ENCODE measurements at regions not wholly inside any gene's neighbourhood (a gene's known extent, or its start where the extent isn't known, plus 50 kb on each side); places are given as distances from the start of the nearest gene placed in this dataset.

DNA sequence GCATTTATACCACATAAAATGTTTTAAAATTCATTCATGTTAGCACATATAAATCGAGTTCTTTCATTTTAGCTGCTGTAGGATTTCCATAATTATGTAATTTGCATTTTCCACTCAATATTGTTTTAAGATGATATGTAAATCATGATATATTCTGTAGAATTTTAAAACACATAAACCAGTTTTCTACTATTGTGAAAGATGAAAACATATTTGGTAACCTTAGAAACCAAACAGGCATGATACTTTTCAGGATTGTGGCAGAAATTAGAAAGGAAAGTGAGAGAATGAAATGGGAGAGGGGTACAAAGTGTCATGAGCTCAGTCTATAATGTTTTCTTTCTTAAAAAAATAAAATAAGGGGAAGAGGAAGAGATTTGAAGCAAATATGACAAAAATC, 269.3 kb downstream of the PPP1R3A start (continued):
- TF ChIP-seq SMAD3 (CRISPR knock-in tag; IDR thresholded peaks at IDR 0.05; ENCODE audit: borderline replicate concordance) = no peak

GRCh38 chr7:113639221-113639620, 279.6 kb downstream of the PPP1R3A start:
- DNase-seq (ENCODE audit: low spot score) = no peak
- TF ChIP-seq ZNF396 (CRISPR knock-in tag; IDR thresholded peaks at IDR 0.05; ENCODE audit: borderline replicate concordance) = no peak
- no peak for TF ChIP-seq RELA (CRISPR knock-in tag; IDR thresholded peaks at IDR 0.05; ENCODE audit: borderline replicate concordance)
- no peak for TF ChIP-seq RORB (CRISPR knock-in tag; IDR thresholded peaks at IDR 0.05)
- no peak for TF ChIP-seq AR (CRISPR knock-in tag; IDR thresholded peaks at IDR 0.05)
- TF ChIP-seq CDX4 (CRISPR knock-in tag; IDR thresholded peaks at IDR 0.05; ENCODE audit: borderline replicate concordance) = no peak
- no peak for TF ChIP-seq OVOL2 (CRISPR knock-in tag; IDR thresholded peaks at IDR 0.05; ENCODE audit: borderline replicate concordance)
- TF ChIP-seq CTCF (IDR thresholded peaks at IDR 0.05) = no peak
- TF ChIP-seq NR2C2 (CRISPR knock-in tag; IDR thresholded peaks at IDR 0.05) = no peak
- TF ChIP-seq JAZF1 (CRISPR knock-in tag; IDR thresholded peaks at IDR 0.05) = no peak
- TF ChIP-seq AFF4 (CRISPR knock-in tag; IDR thresholded peaks at IDR 0.05; ENCODE audit: borderline replicate concordance) = no peak
- no peaks in the 10 kb centered on the region for H3K27me3 Mint-ChIP-seq (ENCODE audit: low read depth)
- ATAC-seq = no peak
- H3K27ac Mint-ChIP-seq = no peak overlapping the region
- ChIA-PET POLR2A (no interaction called here), CTCF (no interaction called here)
- H3K4me3 Mint-ChIP-seq = no peak overlapping the region
- no peaks in the 10 kb centered on the region for H3K4me1 Mint-ChIP-seq
- H3K9me3 Mint-ChIP-seq = peaks cover 34% of the 10 kb centered on the region
- peaks cover 7% of the 10 kb centered on the region; the same call in 1 of the 2 replicates for H3K36me3 Mint-ChIP-seq

DNA sequence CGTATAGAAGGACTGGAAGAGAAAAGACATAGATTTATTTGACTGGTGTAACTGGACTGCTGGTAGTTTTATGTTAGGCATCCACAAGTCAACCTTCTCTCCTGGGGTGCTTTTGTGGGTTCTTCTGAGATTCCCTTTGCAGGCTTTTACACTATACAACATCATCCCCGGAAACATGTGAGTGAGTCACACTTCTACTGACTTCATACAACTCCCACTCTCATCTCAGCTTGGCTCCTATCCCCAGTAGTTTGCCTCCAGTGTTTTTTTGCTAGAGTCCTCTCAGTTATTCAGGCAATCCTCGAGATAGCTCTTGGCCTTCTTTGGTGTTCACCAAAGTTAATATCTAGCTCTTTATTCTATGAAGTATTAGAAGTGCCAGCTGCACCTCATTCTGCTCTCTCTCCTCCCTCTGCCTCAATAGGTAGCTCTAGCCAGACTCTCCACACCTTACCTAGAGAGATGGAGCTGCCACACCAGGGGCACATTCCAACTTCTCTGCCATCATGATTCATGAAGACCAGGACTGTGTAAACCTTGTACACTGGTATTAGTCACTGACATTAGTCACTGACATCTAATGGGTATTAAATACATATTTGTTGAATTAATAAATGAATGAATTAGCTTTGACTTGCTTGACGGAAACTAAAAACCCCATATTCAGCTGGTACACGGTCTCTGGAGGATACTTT, 281.9 kb downstream of the PPP1R3A start:
- Mint-ChIP-seq H3K27me3 (ENCODE audit: low read depth) (no peaks in the 10 kb centered on the region), H3K9me3 (peaks cover 26% of the 10 kb centered on the region), H3K4me1 (no peaks in the 10 kb centered on the region), H3K4me3 (no peak overlapping the region), H3K27ac (no peak overlapping the region), H3K36me3 (0 out of 2 replicates have a peak, but pooled peaks cover 4% of the 10 kb centered on the region)
- POLR2A ChIA-PET = no interaction called here
- TF ChIP-seq IRF1 (CRISPR knock-in tag; IDR thresholded peaks at IDR 0.05) (no peak), CBFB (CRISPR knock-in tag; IDR thresholded peaks at IDR 0.05; ENCODE audit: low read depth) (no peak)
- TF ChIP-seq, protein P1, sequence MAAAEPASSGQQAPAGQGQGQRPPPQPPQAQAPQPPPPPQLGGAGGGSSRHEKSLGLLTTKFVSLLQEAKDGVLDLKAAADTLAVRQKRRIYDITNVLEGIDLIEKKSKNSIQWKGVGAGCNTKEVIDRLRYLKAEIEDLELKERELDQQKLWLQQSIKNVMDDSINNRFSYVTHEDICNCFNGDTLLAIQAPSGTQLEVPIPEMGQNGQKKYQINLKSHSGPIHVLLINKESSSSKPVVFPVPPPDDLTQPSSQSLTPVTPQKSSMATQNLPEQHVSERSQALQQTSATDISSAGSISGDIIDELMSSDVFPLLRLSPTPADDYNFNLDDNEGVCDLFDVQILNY (CRISPR knock-in tag; IDR thresholded peaks at IDR 0.05) = no peak
- TF ChIP-seq, protein P2, sequence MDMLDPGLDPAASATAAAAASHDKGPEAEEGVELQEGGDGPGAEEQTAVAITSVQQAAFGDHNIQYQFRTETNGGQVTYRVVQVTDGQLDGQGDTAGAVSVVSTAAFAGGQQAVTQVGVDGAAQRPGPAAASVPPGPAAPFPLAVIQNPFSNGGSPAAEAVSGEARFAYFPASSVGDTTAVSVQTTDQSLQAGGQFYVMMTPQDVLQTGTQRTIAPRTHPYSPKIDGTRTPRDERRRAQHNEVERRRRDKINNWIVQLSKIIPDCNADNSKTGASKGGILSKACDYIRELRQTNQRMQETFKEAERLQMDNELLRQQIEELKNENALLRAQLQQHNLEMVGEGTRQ (CRISPR knock-in tag; IDR thresholded peaks at IDR 0.05) = no peak
- CTCF ChIA-PET = no interaction called here
- no peak for DNase-seq (ENCODE audit: low spot score)
- no peak for ATAC-seq

All from WTC11 (cell line).